Keratinocyte (primary cell): ENCODE measurements at regions not wholly inside any gene's neighbourhood (a gene's known extent, or its start where the extent isn't known, plus 50 kb on each side); places are given as distances from the start of the nearest gene placed in this dataset.
A peak's percentile ranks its signal among the peaks of the same experiment; 100 is the strongest.

Source experiments
- DNase-seq: peaks from one replicate; pipeline ENCODE4 v3.0.0-alpha.2; 2011; ENCODE audit warnings: low read depth, missing footprints, low spot score
- FAIRE-seq: peaks from 2 replicates; lab custom pipeline; 2011; peaks lifted over from hg19 to GRCh38; lab: Jason Lieb, UNC
- H2AFZ ChIP-seq: 2 replicates; pipeline ENCODE4 v1.6.0; 2012; ENCODE audit warnings: low read length, control low read depth, inconsistent platforms; ENCODE audit not compliant: control insufficient read depth
- H3K27ac ChIP-seq: 2 replicates; pipeline ENCODE4 v1.5.1; 2011; ENCODE audit warnings: low read length; ENCODE audit not compliant: control insufficient read depth, insufficient read depth
- H3K27me3 ChIP-seq: 3 replicates; pipeline ENCODE4 v1.6.0; 2011; ENCODE audit warnings: low read length; ENCODE audit not compliant: control insufficient read depth, insufficient read depth; ENCODE audit errors: extremely low read depth
- H3K36me3 ChIP-seq, 2 experiments: 2 replicates in 1 of 2; 3 replicates in 1 of 2; pipeline ENCODE4 v1.5.1; 2011; ENCODE audit warnings: low read length in 2 of 2, mild to moderate bottlenecking in 1 of 2; ENCODE audit not compliant: control insufficient read depth in 2 of 2, insufficient read depth in 2 of 2; ENCODE audit errors: extremely low read depth in 1 of 2
- H3K4me1 ChIP-seq: 3 replicates; pipeline ENCODE4 v1.5.1; 2011; ENCODE audit warnings: low read length; ENCODE audit not compliant: control insufficient read depth, insufficient read depth; ENCODE audit errors: extremely low read depth
- H3K4me2 ChIP-seq: 3 replicates; pipeline ENCODE4 v1.6.0; 2011; ENCODE audit warnings: low read depth, low read length; ENCODE audit not compliant: control insufficient read depth, insufficient read depth; ENCODE audit errors: extremely low read depth
- H3K4me3 ChIP-seq, 3 experiments: fragments of 200-600 bp in 1 of 3; sonication (generic) in 1 of 3; 2 replicates in 2 of 3; 3 replicates in 1 of 3; pipeline ENCODE4 v1.5.1; 2011 to 2016; ENCODE audit warnings: low read length in 3 of 3, mild to moderate bottlenecking in 3 of 3, control low read depth in 2 of 3, inconsistent platforms in 1 of 3, low read depth in 1 of 3, mixed read lengths in 1 of 3, mixed run types in 1 of 3, moderate library complexity in 1 of 3; ENCODE audit not compliant: control insufficient read depth in 2 of 3, insufficient read depth in 2 of 3; ENCODE audit errors: extremely low read depth in 1 of 3
- H3K79me2 ChIP-seq: 2 replicates; pipeline ENCODE4 v1.6.0; 2012; ENCODE audit warnings: low read length; ENCODE audit not compliant: control insufficient read depth, insufficient read depth
- H3K9ac ChIP-seq: 3 replicates; pipeline ENCODE4 v1.6.0; 2011; ENCODE audit warnings: low read length; ENCODE audit not compliant: control insufficient read depth, insufficient read depth; ENCODE audit errors: extremely low read depth
- H3K9me1 ChIP-seq: 3 replicates; pipeline ENCODE4 v1.6.0; 2011; ENCODE audit warnings: low read length; ENCODE audit not compliant: control insufficient read depth, insufficient read depth; ENCODE audit errors: extremely low read depth
- H3K9me3 ChIP-seq: 2 replicates; pipeline ENCODE4 v1.5.1; 2012; ENCODE audit warnings: low read depth, low read length; ENCODE audit not compliant: control insufficient read depth
- H4K20me1 ChIP-seq: 3 replicates; pipeline ENCODE4 v1.6.0; 2011; ENCODE audit warnings: low read length; ENCODE audit not compliant: control insufficient read depth, insufficient read depth; ENCODE audit errors: extremely low read depth
- EZH2 ChIP-seq: IDR thresholded peaks from one replicate; pipeline ENCODE4 v1.6.1; 2012; ENCODE audit warnings: inconsistent platforms, mild to moderate bottlenecking, low read length, moderate library complexity
- dilution Hi-C: fragments of 300-500 bp; cut with MboI; formaldehyde crosslinking; loops from one replicate; pipeline ENCODE4 v1.7.0; 2020; ENCODE audit warnings: low sequenced_read_pairs; ENCODE audit not compliant: extremely low pct_ligation_motif_present
- TF ChIP-seq, protein P1 (sequence below), 3 experiments: IDR thresholded peaks in 1 of 3; conservative IDR thresholded peaks in 1 of 3; optimal IDR thresholded peaks in 1 of 3; 2 replicates in 2 of 3; 3 replicates in 1 of 3; pipeline versions ENCODE3 to v1.5.1; 2011; ENCODE audit warnings: low read length in 3 of 3, mild to moderate bottlenecking in 3 of 3, moderate library complexity in 2 of 3, control low read depth in 1 of 3, inconsistent platforms in 1 of 3; ENCODE audit not compliant: insufficient read depth in 2 of 3; ENCODE audit errors: extremely low read depth in 1 of 3

DNA sequence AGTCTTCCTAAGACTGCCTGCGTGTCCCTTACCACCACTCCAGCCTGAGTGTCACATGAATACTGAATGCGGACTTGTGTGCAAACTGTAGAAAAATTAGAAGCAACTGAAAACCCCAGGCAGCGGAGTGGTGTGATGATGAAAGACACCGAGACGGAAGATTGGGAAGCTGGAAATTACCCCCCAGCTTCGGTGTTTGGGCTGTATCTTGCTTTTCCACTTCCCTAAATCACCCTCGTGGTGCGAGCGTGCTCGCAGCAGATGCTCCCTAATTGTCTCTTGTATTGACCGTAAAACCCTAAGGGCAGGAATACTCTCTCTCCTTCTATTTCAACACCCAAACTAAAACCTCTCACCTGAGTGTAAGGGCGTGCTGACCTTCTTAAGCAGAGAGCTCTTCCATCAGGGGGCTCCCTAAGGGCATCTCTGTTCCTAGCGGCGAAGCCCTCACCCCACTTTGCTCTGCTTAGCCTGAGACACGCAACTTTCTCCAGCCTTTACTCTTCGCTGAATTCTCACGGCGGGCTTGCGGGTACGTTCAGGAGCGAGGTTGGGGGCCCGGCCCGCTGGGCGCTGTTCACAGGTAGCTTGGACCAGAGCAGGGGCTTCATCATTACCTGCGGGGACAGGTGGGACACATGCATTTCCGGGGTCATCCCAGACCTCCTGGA, 62.4 kb downstream of the CRYBB2 start:
- DNase-seq (no peak), FAIRE-seq (no peak)
- H3K27me3 ChIP-seq = peaks cover 41% of the 10 kb centered on the region

DNA sequence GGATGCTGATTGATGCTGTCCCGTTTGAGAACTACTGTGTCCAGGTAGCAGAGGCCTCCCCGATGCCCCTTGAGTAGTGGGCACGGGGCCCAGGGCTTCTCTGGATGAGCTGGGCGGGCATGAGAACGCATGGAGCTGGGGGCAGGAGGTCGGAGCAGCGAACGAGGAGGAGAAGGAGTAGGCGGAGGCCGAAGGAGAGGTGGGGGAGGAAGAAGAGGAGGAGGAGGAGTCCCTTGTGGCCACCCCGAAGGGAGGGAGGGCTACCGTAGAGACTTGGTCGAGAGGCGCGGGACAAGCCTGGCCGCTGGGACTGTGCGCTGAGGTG, 62.9 kb downstream of the CRYBB2 start:
- H3K4me1 ChIP-seq = no peaks in the 10 kb centered on the region
- H3K36me3 ChIP-seq = no peaks in the 10 kb centered on the region
- dilution Hi-C loops = no loop called here
- H3K79me2 ChIP-seq = no peaks in the 10 kb centered on the region
- no peak for FAIRE-seq
- peak; percentile 76 for TF ChIP-seq EZH2
- TF ChIP-seq, protein P1, sequence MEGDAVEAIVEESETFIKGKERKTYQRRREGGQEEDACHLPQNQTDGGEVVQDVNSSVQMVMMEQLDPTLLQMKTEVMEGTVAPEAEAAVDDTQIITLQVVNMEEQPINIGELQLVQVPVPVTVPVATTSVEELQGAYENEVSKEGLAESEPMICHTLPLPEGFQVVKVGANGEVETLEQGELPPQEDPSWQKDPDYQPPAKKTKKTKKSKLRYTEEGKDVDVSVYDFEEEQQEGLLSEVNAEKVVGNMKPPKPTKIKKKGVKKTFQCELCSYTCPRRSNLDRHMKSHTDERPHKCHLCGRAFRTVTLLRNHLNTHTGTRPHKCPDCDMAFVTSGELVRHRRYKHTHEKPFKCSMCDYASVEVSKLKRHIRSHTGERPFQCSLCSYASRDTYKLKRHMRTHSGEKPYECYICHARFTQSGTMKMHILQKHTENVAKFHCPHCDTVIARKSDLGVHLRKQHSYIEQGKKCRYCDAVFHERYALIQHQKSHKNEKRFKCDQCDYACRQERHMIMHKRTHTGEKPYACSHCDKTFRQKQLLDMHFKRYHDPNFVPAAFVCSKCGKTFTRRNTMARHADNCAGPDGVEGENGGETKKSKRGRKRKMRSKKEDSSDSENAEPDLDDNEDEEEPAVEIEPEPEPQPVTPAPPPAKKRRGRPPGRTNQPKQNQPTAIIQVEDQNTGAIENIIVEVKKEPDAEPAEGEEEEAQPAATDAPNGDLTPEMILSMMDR (optimal IDR thresholded peaks at IDR 0.05 in 1 of 3, IDR thresholded peaks at IDR 0.05 in 1 of 3, conservative IDR thresholded peaks at IDR 0.05 in 1 of 3; ENCODE audit: extremely low read depth in 1 of 3, insufficient read depth in 2 of 3, low read length in 3 of 3) = no peak
- H2AFZ ChIP-seq = no peak overlapping the region
- no peaks in the 10 kb centered on the region for H3K9me1 ChIP-seq
- peaks cover 43% of the 10 kb centered on the region for H3K27me3 ChIP-seq
- no peaks in the 10 kb centered on the region for H3K9me3 ChIP-seq
- no peak overlapping the region for H3K27ac ChIP-seq
- no peak overlapping the region for H3K4me2 ChIP-seq
- no peak overlapping the region for H3K9ac ChIP-seq
- H3K4me3 ChIP-seq = no peak overlapping the region
- H4K20me1 ChIP-seq = no peaks in the 10 kb centered on the region
- DNase-seq = no peak

More for the DNA sequence above, 62.4 kb downstream of the CRYBB2 start:
- H3K36me3 ChIP-seq = no peaks in the 10 kb centered on the region
- no peak overlapping the region for H2AFZ ChIP-seq
- H3K9me3 ChIP-seq = no peaks in the 10 kb centered on the region
- H3K4me1 ChIP-seq = no peaks in the 10 kb centered on the region
- no peaks in the 10 kb centered on the region for H3K79me2 ChIP-seq
- TF ChIP-seq, protein P1 (optimal IDR thresholded peaks at IDR 0.05 in 1 of 3, IDR thresholded peaks at IDR 0.05 in 1 of 3, conservative IDR thresholded peaks at IDR 0.05 in 1 of 3; ENCODE audit: extremely low read depth in 1 of 3, insufficient read depth in 2 of 3, low read length in 3 of 3) = no peak
- no peak for TF ChIP-seq EZH2
- dilution Hi-C loops = no loop called here
- no peak overlapping the region for H3K4me2 ChIP-seq
- no peaks in the 10 kb centered on the region for H3K9me1 ChIP-seq
- H3K27ac ChIP-seq = no peak overlapping the region
- H4K20me1 ChIP-seq = no peaks in the 10 kb centered on the region
- no peak overlapping the region for H3K9ac ChIP-seq
- H3K4me3 ChIP-seq = no peak overlapping the region
